Skeletal muscle tissue (tissue), 3 donors: ENCODE measurements at regions not wholly inside any gene's neighbourhood (a gene's known extent, or its start where the extent isn't known, plus 50 kb on each side); places are given as distances from the start of the nearest gene placed in this dataset.

Experiments used
- H3K27ac ChIP-seq: one replicate; pipeline ENCODE4 v1.7.0; 2013; ENCODE audit warnings: mild to moderate bottlenecking, low read depth, low read length, inconsistent platforms
- H3K27me3 ChIP-seq, 3 donors: one replicate each; pipeline ENCODE4 v1.7.0; 2013; ENCODE audit warnings: low read length in 3 of 3; ENCODE audit not compliant: control insufficient read depth in 3 of 3, insufficient read depth in 3 of 3
- H3K36me3 ChIP-seq, 3 donors: one replicate each; pipeline ENCODE4 v1.7.0; 2013; ENCODE audit warnings: low read length in 3 of 3; ENCODE audit not compliant: control insufficient read depth in 3 of 3, insufficient read depth in 3 of 3
- H3K4me1 ChIP-seq, 3 donors: one replicate each; pipeline ENCODE4 v1.7.0; 2013; ENCODE audit warnings: low read length in 3 of 3, mild to moderate bottlenecking in 3 of 3; ENCODE audit not compliant: control insufficient read depth in 3 of 3, insufficient read depth in 3 of 3
- H3K4me3 ChIP-seq, 3 donors: one replicate each; pipeline ENCODE4 v1.7.0; 2013; ENCODE audit warnings: low read length in 3 of 3
- H3K9ac ChIP-seq, 3 donors: one replicate each; pipeline ENCODE4 v1.7.0; 2013; ENCODE audit warnings: low read length in 3 of 3, mild to moderate bottlenecking in 3 of 3, moderate library complexity in 2 of 3, low read depth in 1 of 3
- H3K9me3 ChIP-seq, 3 donors: one replicate each; pipeline ENCODE4 v1.7.0; 2013; ENCODE audit warnings: low read length in 3 of 3; ENCODE audit not compliant: control insufficient read depth in 3 of 3
- donor health status: Osteomylitis.

GRCh38 chr6:80647156-80647555 lies 540.7 kb downstream of the BCKDHB start:
- Histone ChIP-seq H3K9me3 (peaks cover 0 to 4% (median 0%) of the 10 kb centered on the region in 3 donors), H3K4me1 (no peaks in the 10 kb centered on the region)

GRCh38 chr6:80643881-80644280 lies 537.4 kb downstream of the BCKDHB start:
- Histone ChIP-seq H3K27me3 (no peaks in the 10 kb centered on the region), H3K4me3 (no peak overlapping the region), H3K4me1 (no peaks in the 10 kb centered on the region), H3K36me3 (no peaks in the 10 kb centered on the region), H3K27ac (no peak overlapping the region), H3K9me3 (peaks cover 0 to 4% (median 0%) of the 10 kb centered on the region in 3 donors), H3K9ac (no peak overlapping the region)

More at GRCh38 chr6:80647156-80647555, 540.7 kb downstream of the BCKDHB start:
- Histone ChIP-seq H3K27ac (no peak overlapping the region), H3K4me3 (no peak overlapping the region), H3K36me3 (no peaks in the 10 kb centered on the region), H3K27me3 (no peaks in the 10 kb centered on the region), H3K9ac (no peak overlapping the region)

GRCh38 chr6:80642452-80642851 lies 536.0 kb downstream of the BCKDHB start:
- H3K36me3 ChIP-seq = no peaks in the 10 kb centered on the region
- H3K27ac ChIP-seq = no peak overlapping the region
- H3K9me3 ChIP-seq = peaks cover 0 to 4% (median 0%) of the 10 kb centered on the region in 3 donors
- no peak overlapping the region for H3K9ac ChIP-seq
- H3K27me3 ChIP-seq = no peaks in the 10 kb centered on the region
- no peak overlapping the region for H3K4me3 ChIP-seq
- H3K4me1 ChIP-seq = no peaks in the 10 kb centered on the region

GRCh38 chr6:80641591-80641990 lies 535.1 kb downstream of the BCKDHB start:
- Histone ChIP-seq H3K9ac (no peak overlapping the region), H3K36me3 (no peaks in the 10 kb centered on the region), H3K4me1 (no peaks in the 10 kb centered on the region), H3K9me3 (peaks cover 0 to 4% (median 0%) of the 10 kb centered on the region in 3 donors), H3K27me3 (no peaks in the 10 kb centered on the region), H3K4me3 (no peak overlapping the region), H3K27ac (no peak overlapping the region)

GRCh38 chr6:80640176-80640575 lies 533.7 kb downstream of the BCKDHB start:
- H3K27me3 ChIP-seq = no peaks in the 10 kb centered on the region
- no peak overlapping the region for H3K27ac ChIP-seq
- H3K4me3 ChIP-seq = no peak overlapping the region
- no peak overlapping the region for H3K9ac ChIP-seq
- H3K36me3 ChIP-seq = no peaks in the 10 kb centered on the region
- H3K9me3 ChIP-seq = peaks cover 0 to 8% (median 0%) of the 10 kb centered on the region in 3 donors
- H3K4me1 ChIP-seq = no peaks in the 10 kb centered on the region

- Histone ChIP-seq H3K9me3 (peaks cover 0 to 3% (median 0%) of the 10 kb centered on the region in 3 donors), H3K36me3 (no peaks in the 10 kb centered on the region), H3K27me3 (no peaks in the 10 kb centered on the region), H3K27ac (no peak overlapping the region), H3K9ac (no peak overlapping the region), H3K4me1 (no peaks in the 10 kb centered on the region), H3K4me3 (no peak overlapping the region)
These were observed 532.7 kb downstream of the BCKDHB start for GRCh38 chr6:80639181-80639629.

- Histone ChIP-seq H3K9ac (no peak overlapping the region), H3K27ac (no peak overlapping the region)
These were observed 532.0 kb downstream of the BCKDHB start for GRCh38 chr6:80638213-80639055.

GRCh38 chr6:80637312-80637711 lies 530.8 kb downstream of the BCKDHB start:
- H3K27ac ChIP-seq = no peak overlapping the region
- H3K9ac ChIP-seq = no peak overlapping the region
- peaks cover 0 to 3% (median 0%) of the 10 kb centered on the region in 3 donors for H3K9me3 ChIP-seq
- no peaks in the 10 kb centered on the region for H3K36me3 ChIP-seq
- no peaks in the 10 kb centered on the region for H3K4me1 ChIP-seq
- no peaks in the 10 kb centered on the region for H3K27me3 ChIP-seq
- no peak overlapping the region for H3K4me3 ChIP-seq

More at GRCh38 chr6:80638213-80639055, 532.0 kb downstream of the BCKDHB start:
- Histone ChIP-seq H3K4me1 (no peaks in the 10 kb centered on the region), H3K36me3 (no peaks in the 10 kb centered on the region), H3K9me3 (peaks cover 0 to 3% (median 0%) of the 10 kb centered on the region in 3 donors), H3K27me3 (no peaks in the 10 kb centered on the region), H3K4me3 (no peak overlapping the region)

- Histone ChIP-seq H3K36me3 (no peaks in the 10 kb centered on the region), H3K4me1 (no peaks in the 10 kb centered on the region), H3K9me3 (peaks cover 0 to 3% (median 0%) of the 10 kb centered on the region in 3 donors), H3K4me3 (no peak overlapping the region), H3K27ac (no peak overlapping the region), H3K27me3 (no peaks in the 10 kb centered on the region), H3K9ac (no peak overlapping the region)
These were observed 530.2 kb downstream of the BCKDHB start for GRCh38 chr6:80636689-80637088.

GRCh38 chr6:80633412-80633811 lies 526.9 kb downstream of the BCKDHB start:
- Histone ChIP-seq H3K9ac (no peak overlapping the region), H3K4me1 (no peaks in the 10 kb centered on the region), H3K4me3 (no peak overlapping the region), H3K36me3 (no peaks in the 10 kb centered on the region), H3K27me3 (no peaks in the 10 kb centered on the region), H3K27ac (no peak overlapping the region), H3K9me3 (peaks cover under 1 to 5% (median 3%) of the 10 kb centered on the region in 3 donors)
